Limb (tissue), 2 donors: ENCODE measurements at regions not wholly inside any gene's neighbourhood (a gene's known extent, or its start where the extent isn't known, plus 50 kb on each side); places are given as distances from the start of the nearest gene placed in this dataset.

Experiments
- DNase-seq, 2 donors: peaks; one replicate each; pipeline ENCODE4 v3.0.0-alpha.2; 2016; ENCODE audit errors: extremely low spot score in 2 of 2

GRCh38 chr6:14711056-14711703 lies 534.7 kb upstream of the JARID2 start:
- DNase-seq = no peak

DNA sequence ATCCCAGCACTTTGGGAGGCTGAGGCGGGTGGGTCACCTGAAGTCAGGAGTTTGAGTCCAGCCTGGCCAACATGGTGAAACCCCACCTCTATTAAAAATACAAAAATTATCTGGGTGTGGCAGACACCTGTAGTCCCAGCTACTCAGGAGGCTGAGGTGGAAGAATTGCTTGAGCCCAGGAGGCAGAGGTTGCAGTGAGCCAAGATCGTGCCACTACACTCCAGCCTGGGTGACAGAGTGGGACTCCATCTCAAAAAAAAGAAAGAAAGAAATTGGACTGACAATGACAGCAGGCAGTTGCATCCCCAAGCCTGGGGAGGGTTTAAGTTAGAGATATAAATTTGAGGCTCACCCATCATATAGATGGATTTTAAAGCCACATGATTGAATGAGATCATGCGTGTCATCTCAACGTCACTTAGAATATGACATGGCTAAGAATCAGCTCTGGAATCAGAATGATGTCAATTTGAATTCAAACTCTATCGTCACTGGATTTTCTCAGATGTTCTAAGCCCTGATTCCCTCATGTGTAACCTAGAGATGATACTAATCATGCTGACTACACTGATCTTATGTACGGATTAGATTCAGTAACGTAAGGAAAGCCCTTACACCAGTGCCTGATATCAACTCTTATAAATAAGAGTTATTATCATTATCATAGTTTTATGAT lies 534.0 kb upstream of the JARID2 start:
- DNase-seq = no peak

DNA sequence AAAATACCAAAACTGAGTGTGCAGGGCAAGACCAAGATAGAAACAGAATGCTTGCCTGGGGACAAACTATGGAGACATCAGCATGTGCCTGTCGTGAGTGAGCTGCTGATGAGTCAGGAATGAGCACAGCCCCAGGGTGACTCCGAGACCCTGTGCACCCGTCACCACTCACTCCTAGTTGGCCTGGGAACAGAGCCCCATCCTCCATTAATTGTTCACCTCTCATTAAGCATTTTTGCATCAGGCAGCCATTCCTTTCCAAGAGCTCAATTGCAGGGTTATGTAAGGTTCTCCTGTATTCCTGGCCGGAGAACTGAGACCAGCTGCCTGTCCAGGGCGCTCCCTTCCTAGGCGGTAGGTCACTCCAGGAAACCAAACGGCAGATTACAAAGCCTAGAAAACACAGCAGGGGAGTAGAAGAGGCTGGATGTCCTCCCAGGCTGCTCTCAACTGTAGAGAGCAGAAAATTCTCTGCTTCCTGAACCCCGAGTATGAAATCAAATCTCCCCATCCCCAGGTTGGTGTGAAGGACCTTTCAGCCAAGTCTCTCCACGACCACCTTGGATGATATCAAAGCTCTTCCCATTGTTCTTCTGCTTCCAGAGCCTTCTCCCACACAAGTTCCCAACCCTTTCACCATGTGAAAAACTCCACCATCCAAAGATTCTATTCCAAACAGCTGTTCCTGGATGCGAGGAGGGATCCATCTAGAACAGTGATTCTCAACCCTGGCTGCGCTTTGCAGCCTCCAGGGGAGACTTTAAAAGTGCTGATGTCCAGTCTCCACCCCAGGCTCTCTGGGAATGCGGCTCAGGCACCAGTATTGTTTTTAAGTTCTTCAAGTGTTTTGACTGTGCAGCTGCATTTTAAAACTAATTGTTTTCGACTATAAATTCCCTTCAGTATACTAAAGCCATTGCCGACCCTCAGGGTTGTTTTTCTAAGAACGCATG lies 532.6 kb upstream of the JARID2 start:
- no peak for DNase-seq

DNA sequence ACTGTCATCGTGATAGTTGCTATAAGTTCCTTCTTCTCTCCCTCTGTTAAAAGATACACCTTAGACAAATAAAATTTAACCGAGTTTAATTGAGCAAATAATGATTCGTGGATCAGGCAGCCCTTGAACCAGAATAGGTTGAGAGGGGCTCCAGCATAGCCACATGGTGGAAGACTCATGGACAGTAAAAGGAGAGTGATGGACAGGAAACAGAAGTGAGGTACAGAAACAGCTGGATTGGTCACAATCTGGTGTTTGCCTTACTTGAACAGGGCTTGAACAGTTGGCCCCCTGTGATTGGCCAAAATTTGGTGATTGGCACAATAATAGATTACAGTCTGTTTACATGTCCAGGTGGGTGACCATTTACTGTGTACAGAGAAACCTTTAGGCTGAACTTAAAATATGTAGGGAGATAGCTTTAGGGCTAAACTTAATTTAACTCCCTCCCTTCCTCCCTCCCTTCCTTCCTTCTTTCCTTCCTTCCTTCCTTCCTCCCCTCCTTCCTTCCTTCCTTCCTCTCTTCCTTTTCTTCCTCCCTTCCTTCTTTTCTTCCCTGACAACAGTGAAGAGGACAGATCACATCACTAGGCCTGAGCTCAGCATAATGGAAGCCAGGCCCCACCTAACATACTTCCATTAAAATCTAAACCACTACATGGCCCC lies 531.8 kb upstream of the JARID2 start:
- DNase-seq = no peak

GRCh38 chr6:14715076-14715475 lies 530.8 kb upstream of the JARID2 start:
- DNase-seq = no peak

DNA sequence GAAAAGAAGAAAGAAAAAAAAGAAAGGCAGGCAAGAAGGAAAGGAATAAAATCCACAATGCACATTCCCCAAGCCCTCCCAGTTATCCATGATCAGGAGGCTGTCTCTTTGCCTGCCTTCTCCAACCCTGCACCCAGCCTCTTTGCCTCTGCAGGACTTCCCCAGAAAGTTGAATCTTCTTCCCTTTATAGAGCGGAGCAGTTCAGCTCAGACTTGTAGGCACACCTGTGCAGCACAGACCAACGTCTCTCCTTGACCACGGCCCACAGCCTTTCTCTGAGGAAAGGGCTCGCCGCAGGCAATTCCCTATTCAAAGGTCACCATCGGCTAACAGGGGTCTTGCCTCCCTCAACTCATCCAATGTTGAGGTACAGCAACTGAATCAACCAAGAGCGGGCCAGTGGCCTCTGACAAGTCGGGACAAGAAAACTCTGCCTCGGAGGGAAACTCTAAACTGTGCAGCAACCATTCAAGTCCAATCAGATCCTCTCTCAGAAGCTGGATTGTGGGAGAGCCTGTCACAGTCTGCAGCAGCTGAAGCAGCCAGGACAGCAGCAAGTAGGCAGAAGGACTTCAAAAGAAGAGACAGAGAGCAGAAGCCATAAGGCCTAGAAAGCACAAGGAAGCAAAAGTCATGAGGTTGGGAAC lies 529.2 kb upstream of the JARID2 start:
- DNase-seq = no peak

DNA sequence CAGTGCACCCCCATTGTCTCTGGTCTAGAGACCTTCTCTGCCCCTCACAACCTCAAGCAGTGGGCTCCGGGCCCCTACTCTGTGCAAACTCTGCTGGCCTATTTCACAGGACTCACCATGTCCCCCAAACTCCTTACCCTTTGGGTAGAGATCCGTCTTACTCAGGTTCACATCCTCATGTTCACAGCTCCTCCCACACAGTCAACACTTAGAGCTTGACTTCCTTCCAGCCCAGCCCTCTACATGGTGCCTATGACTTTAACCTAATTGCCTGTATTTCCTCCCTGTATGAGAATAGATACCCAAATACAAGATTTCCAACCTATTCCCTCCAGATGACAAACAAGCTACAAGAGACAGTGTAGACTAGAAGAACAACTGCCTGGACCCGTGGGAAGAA lies 528.6 kb upstream of the JARID2 start:
- no peak for DNase-seq

DNA sequence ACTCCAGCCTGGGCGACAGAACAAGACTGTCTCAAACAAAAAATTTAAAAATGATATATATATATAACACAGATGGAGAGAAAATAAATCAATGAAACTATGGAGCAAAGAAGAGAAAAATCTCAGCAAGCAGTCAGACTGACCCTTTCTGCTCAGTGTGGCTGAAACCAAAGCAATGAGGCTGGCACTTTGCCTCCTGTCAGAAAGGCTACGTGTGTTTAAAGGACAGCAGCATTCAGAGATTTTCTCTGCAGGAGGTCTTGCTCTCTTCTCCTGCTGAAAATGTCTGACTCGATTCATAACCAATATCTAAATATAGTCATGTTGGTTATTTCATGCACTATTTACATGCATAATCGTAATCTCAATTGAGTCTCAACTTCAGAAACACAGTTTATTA lies 527.0 kb upstream of the JARID2 start:
- no peak for DNase-seq

- DNase-seq = no peak
Measured at GRCh38 chr6:14719270-14719669, 526.6 kb upstream of the JARID2 start.

DNA sequence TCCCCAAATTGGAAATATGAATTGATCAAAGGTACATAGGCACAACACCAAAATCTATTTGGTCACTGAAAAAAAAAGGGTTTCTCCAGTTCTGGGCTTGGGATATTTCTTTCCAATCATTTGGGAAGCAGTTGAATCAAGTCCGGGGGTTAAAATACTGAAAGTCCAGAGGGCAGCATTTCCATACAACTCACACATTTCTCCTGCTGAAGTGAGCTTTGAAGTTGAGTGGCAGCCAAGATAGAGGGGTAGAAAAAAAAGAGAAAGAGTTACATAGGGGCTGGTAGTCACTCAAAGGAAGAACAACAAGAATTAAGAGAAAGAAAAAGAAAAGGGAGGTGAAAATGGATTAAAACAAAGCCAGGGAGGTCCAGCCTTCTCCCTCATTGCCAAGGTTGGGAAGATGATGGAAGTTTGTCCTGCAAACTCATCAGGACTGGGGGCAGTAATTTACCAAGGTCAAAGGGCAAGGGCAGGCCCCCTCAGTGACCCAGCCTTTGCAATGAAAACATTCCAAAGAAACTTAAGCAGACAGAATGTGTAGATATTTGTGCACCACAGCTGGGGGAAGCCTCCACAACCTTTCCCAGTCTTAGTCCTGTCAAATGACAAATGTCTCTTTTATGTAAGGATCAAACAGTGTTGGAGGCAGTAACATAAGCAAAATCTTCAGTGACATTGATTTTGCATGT lies 525.3 kb upstream of the JARID2 start:
- no peak for DNase-seq

- no peak for DNase-seq
Measured at GRCh38 chr6:14721103-14721758, 524.6 kb upstream of the JARID2 start.

DNA sequence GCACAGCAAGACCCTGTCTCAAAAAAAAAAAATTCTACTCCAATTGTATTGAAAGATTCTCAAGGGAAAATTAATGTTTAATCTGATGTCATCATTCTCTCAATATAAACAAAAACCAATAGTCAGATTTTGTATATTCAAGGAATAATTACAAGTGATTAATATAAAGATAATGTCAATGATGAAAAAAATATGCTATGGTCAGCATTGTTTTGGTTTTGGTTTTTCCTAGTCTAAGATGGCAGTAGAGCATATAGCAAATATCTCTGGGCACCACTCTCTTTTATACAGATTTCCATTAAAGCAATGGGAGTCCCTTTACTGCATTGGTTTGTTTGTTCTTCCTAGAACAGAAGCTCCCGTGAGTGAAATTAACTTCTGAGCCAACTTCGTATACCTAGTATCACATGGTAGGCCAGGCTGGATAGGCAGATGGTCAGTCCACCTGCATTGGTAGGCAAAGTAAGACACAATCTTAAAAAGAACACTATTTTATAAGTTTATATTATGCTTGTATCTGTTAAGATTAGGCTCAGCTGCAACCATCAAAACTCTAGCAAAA lies 523.8 kb upstream of the JARID2 start:
- DNase-seq = no peak

- DNase-seq = no peak
Measured at GRCh38 chr6:14722704-14723103, 523.2 kb upstream of the JARID2 start.

DNA sequence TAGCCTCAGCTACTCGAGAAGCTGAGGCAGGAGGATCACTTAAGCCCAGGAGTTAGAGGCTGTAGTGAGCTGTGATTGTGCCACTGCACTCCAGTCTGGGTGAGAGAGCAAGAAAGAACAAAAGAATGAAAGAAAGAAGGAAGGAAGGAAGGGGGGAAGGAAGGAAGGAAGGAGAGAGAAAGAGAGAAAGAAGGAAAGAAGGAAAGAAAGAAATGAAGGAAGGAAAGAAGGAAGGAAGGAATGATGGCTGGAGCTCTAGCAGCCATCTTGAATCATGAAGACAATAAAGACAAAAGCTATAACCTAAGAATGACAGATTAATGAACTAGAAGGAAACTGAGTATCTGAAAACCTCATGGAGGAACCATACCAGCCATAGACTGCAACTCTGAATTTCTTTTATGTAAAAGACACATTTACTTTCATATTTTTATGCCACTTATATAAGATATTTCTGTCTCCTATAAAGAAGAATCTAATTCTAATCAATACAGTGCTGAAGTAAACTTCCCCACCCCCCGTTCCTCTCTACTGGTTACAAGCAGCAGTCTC lies 522.3 kb upstream of the JARID2 start:
- no peak for DNase-seq

- DNase-seq = no peak
Measured at GRCh38 chr6:14724549-14724948, 521.3 kb upstream of the JARID2 start.

DNA sequence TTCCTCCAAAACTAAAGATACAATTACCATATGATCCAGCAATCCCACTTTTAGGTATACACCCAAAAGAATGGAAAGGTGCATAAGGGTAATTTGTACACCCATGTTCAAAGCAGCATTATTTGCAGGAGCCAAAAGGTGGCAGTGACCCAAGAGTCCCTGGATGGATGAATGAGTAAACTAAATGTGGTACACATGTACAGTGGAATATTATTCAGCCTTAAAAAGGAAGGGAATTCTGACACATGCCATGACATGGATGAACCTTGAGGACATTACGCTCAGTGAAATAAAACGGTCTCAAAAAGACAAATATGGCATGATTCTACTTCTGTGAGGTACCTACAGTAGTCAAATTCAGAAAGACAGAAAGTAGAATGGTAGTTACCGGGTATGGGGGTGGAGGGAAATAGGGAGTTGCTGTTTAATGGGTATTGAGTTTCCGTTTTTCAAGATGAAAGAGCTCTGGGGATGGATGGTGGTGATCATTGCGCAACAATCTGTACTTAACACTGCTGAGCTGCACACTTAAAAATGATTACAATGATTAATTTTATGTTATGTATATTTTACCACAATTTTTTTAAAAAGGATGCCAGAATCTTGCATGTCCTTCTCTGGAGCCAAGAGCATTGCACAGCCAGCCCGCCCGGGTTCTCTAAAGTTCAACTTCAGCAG lies 518.9 kb upstream of the JARID2 start:
- DNase-seq = no peak

DNA sequence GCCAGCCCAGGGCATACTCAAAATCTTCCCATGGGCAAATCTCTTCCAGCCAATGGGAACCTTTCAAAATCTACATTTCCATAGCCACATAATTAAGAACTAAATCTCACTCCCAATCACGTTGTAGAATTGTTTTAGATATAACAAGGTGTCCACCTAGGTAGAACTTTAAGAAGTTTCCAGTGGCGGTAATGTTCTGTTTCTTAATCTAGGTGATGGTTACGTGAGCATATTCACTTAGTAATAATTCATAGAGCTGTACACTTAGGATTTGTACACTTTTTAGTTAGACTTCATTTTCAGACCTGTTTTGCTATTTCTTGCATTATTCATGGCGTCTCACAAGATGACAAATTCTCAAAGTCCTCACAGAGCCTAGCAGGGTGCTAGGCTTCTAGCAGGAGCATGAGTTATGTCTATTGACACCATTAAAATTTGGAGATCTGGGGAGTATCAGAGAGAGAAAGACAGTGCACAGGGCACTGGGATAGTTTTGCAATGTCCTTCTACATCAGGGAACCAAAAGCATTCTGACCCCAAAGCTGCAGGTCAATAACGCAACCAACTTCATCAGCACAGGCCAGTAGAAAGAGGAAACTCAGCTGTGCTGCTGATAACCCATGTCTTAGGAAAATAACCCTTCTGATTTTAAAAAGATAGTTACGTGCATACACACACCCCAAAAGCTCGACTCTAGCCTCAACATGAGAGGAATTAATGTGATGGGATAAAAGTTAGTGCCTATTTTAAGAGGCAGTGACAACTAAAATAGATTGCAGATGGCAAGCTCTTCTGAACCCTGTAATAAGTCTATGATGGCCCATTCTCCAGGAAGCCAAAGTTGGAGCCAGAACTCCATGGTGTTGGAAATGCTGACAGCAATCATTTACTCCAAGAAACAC lies 518.1 kb upstream of the JARID2 start:
- DNase-seq = no peak
